OCI-LY7 (cell line): ENCODE measurements at regions not wholly inside any gene's neighbourhood (a gene's known extent, or its start where the extent isn't known, plus 50 kb on each side); places are given as distances from the start of the nearest gene placed in this dataset.

Experiments
- CTCF ChIP-seq: fragments of 200-600 bp; sonication (generic); conservative IDR thresholded peaks from 2 replicates; pipeline ENCODE4 v1.5.1; 2014; ENCODE audit warnings: mild to moderate bottlenecking, antibody characterized with exemption, low read length, moderate library complexity, mixed read lengths
- EZH2phosphoT487 ChIP-seq: fragments of 200-600 bp; sonication (generic); IDR thresholded peaks from 2 replicates; pipeline ENCODE4 v1.6.1; 2018; ENCODE audit warnings: low read depth, borderline replicate concordance, mild to moderate bottlenecking, mixed run types, antibody characterized with exemption, low read length, moderate library complexity, mixed read lengths

DNA sequence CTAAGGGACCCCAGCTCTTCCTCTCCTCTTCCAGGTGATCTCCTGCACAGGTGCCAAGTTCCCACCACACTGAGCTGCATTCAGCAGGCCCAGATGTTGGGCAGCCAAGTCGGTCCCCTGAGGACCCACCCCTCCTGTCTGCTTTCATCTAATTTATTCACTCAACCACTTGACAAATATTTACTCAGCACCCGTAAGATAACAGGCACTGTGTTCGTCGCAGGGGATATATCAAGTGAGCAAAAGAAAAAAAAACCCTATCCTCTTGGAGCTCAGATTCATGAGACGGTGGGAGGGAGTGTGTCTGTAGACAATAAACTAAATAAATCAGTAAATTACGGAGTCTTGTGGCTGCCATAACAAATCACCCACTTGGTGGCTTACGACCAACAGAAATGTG is 143.6 kb downstream of the MRPL14 start:
- no peak for TF ChIP-seq CTCF
- no peak for TF ChIP-seq EZH2phosphoT487
